ENCODE measurements at regions not wholly inside any gene's neighbourhood (a gene's known extent, or its start where the extent isn't known, plus 50 kb on each side); places are given as distances from the start of the nearest gene placed in this dataset.
"Not testable (repeated sequence)": the region's sequence is repeated elsewhere in the genome, so short reads cannot be mapped to it uniquely, and the experiment has no call there.

GRCh38 chr1:78731674-78732073, 82.0 kb downstream of the IFI44 start:
- DNase-seq (no peak), ATAC-seq (no peak)
- H3K4me3 ChIP-seq: no peak overlapping the region
- no peak overlapping the region for H3K27ac ChIP-seq
- H3K27me3 ChIP-seq (ENCODE audit: insufficient read depth in 3 of 3, low read length in 2 of 3): no peaks in the 10 kb centered on the region
- no peaks in the 10 kb centered on the region for H3K4me1 ChIP-seq
- intact Hi-C loops (cut with DNase I): no loop called here
- no peaks in the 10 kb centered on the region for H3K9me3 ChIP-seq
- no peak for TF ChIP-seq CTCF (IDR thresholded peaks at IDR 0.05)
- WGBS, 3 donors: 96 to 98% (median 98%) methylated on average over 5 of the region's 5 CpGs
- H3K36me3 ChIP-seq (ENCODE audit: insufficient read depth in 1 of 2, low read depth in 1 of 2): no peaks in the 10 kb centered on the region

DNA sequence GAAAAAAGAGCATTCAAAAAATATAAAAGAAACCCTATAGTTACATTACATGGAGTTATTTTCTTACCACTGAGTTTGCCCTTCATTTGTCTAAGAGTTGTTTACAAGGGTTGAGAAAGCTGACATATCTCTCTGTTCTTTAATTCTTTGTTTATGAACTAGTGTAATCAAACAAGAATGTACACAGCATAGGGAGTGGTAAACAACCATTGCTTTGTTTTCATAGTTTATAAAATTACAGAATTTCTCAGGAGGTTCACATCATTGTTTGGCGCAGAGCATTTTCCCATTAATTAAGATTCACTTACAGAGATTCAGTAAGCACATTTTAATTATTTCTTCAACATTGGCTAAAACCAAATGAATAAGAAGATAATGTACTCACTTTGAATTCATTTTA, 87.6 kb downstream of the IFI44 start:
- H3K9me3 ChIP-seq: no peaks in the 10 kb centered on the region
- intact Hi-C loops (cut with DNase I): no loop called here
- no peak for TF ChIP-seq CTCF (IDR thresholded peaks at IDR 0.05)
- H3K4me1 ChIP-seq: no peaks in the 10 kb centered on the region
- no peaks in the 10 kb centered on the region for H3K36me3 ChIP-seq (ENCODE audit: insufficient read depth in 1 of 2, low read depth in 1 of 2)
- H3K27ac ChIP-seq: no peak overlapping the region
- 93 to 100% (median 97%) methylated on average over 1 of the region's 1 CpG for WGBS, 3 donors
- no peaks in the 10 kb centered on the region for H3K27me3 ChIP-seq (ENCODE audit: insufficient read depth in 3 of 3, low read length in 2 of 3)
- no peak overlapping the region for H3K4me3 ChIP-seq
- ATAC-seq: no peak
- no peak for DNase-seq

DNA sequence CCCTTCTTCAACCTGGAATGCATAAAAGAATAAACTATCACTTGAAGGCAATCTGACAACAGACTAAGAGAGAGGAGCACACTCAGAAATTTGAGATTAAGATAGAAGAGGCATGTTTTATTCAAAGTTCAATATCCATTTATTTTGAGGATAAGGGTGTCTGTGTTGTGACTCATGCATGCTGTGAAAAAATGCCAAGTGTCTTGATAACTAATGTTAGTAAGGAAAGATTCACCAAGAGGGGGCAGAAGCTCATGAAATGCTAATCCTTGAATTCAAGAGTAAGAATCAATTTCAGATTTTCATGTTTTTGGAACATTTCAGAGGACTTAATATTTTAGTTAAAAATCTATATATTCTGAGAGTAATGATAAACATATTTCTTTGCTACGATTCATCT, 94.0 kb downstream of the IFI44 start:
- Histone ChIP-seq H3K4me1 (no peaks in the 10 kb centered on the region), H3K27ac (no peak overlapping the region), H3K27me3 (ENCODE audit: insufficient read depth in 3 of 3, low read length in 2 of 3) (no peaks in the 10 kb centered on the region), H3K4me3 (no peak overlapping the region), H3K9me3 (no peaks in the 10 kb centered on the region), H3K36me3 (ENCODE audit: insufficient read depth in 1 of 2, low read depth in 1 of 2) (no peaks in the 10 kb centered on the region)
- intact Hi-C loops (cut with DNase I): no loop called here
- ATAC-seq (no peak), DNase-seq (no peak)
- 77 to 84% (median 81%) methylated on average over 1 of the region's 1 CpG for WGBS, 3 donors
- no peak for TF ChIP-seq CTCF (IDR thresholded peaks at IDR 0.05)

DNA sequence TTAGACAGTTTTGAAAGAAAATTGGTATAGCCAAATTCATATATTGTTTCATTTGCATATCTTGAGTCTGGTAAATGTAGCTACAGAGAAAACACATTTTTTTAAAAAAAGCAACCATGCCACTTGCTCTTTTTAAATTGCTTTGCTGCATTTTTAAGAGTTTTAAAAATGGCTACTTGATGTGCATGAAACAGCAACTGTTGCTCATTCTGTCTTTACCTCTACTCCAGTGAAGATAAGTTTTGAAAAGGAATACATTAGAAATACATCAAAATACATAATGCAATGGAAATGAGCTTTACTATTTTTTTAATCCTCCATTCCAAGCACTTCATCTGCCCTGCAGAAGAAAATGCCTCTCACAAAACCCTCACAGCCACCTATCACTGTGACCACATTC, 95.5 kb downstream of the IFI44 start:
- no peak overlapping the region for H3K4me3 ChIP-seq
- TF ChIP-seq CTCF (IDR thresholded peaks at IDR 0.05): no peak
- H3K27me3 ChIP-seq (ENCODE audit: insufficient read depth in 3 of 3, low read length in 2 of 3): no peaks in the 10 kb centered on the region
- H3K9me3 ChIP-seq: no peaks in the 10 kb centered on the region
- no peak for ATAC-seq
- H3K27ac ChIP-seq: no peak overlapping the region
- H3K36me3 ChIP-seq (ENCODE audit: insufficient read depth in 1 of 2, low read depth in 1 of 2): no peaks in the 10 kb centered on the region
- DNase-seq: no peak
- intact Hi-C loops (cut with DNase I): no loop called here
- no peaks in the 10 kb centered on the region for H3K4me1 ChIP-seq

GRCh38 chr1:78753679-78754078, 104.0 kb downstream of the IFI44 start:
- H3K27ac ChIP-seq; H3K4me3 ChIP-seq; H3K4me1 ChIP-seq; H3K9me3 ChIP-seq; H3K36me3 ChIP-seq (ENCODE audit: insufficient read depth in 1 of 2, low read depth in 1 of 2); intact Hi-C loops (cut with DNase I); DNase-seq; ATAC-seq; H3K27me3 ChIP-seq (ENCODE audit: insufficient read depth in 3 of 3, low read length in 2 of 3): not testable (repeated sequence)
- 76 to 81% (median 78%) methylated on average over 2 of the region's 2 CpGs for WGBS, 3 donors

Data from psoas muscle (tissue), 7 donors.